GM23248 (cell line): ENCODE measurements at regions not wholly inside any gene's neighbourhood (a gene's known extent, or its start where the extent isn't known, plus 50 kb on each side); places are given as distances from the start of the nearest gene placed in this dataset.

Source experiments
- DNase-seq: peaks from one replicate; pipeline ENCODE4 v3.0.0-alpha.2; 2015
- H2AFZ ChIP-seq: fragments of 200-600 bp; sonication (generic); 2 replicates; pipeline ENCODE4 v1.6.1; 2016; ENCODE audit warnings: antibody characterized with exemption
- H3F3A ChIP-seq: fragments of 200-600 bp; sonication (generic); 2 replicates; pipeline ENCODE4 v1.6.1; 2016; ENCODE audit warnings: mild to moderate bottlenecking, antibody characterized with exemption, mixed run types; ENCODE audit not compliant: insufficient read depth
- H3K27ac ChIP-seq: fragments of 200-600 bp; sonication (generic); 2 replicates; pipeline ENCODE4 v1.5.1; 2016; ENCODE audit warnings: mild to moderate bottlenecking
- H3K27me3 ChIP-seq: fragments of 200-600 bp; sonication (generic); replicated peaks from 2 replicates; pipeline ENCODE4 v1.6.1; 2016; ENCODE audit warnings: mild to moderate bottlenecking; ENCODE audit not compliant: insufficient read depth
- H3K36me3 ChIP-seq: fragments of 200-600 bp; sonication (generic); 2 replicates; pipeline ENCODE4 v1.6.1; 2016; ENCODE audit warnings: low read depth, mild to moderate bottlenecking
- H3K4me1 ChIP-seq: fragments of 200-600 bp; sonication (generic); 2 replicates; pipeline ENCODE4 v1.6.1; 2016; ENCODE audit warnings: mild to moderate bottlenecking; ENCODE audit not compliant: insufficient read depth
- H3K4me2 ChIP-seq: fragments of 200-600 bp; sonication (generic); one replicate; pipeline ENCODE4 v1.6.1; 2016; ENCODE audit warnings: mild to moderate bottlenecking; ENCODE audit not compliant: unreplicated experiment
- H3K4me3 ChIP-seq: fragments of 200-600 bp; sonication (generic); 2 replicates; pipeline ENCODE4 v1.5.1; 2016; ENCODE audit warnings: mild to moderate bottlenecking
- H3K79me2 ChIP-seq: fragments of 200-600 bp; sonication (generic); 2 replicates; pipeline ENCODE4 v1.6.1; 2016; ENCODE audit warnings: mild to moderate bottlenecking; ENCODE audit not compliant: insufficient read depth
- H3K9ac ChIP-seq: fragments of 200-600 bp; sonication (generic); 2 replicates; pipeline ENCODE4 v1.6.1; 2016; ENCODE audit warnings: mild to moderate bottlenecking
- H3K9me2 ChIP-seq: fragments of 200-600 bp; sonication (generic); 2 replicates; pipeline ENCODE4 v1.6.1; 2016; ENCODE audit warnings: mixed run types, mild to moderate bottlenecking, moderate library complexity; ENCODE audit not compliant: insufficient read depth
- H3K9me3 ChIP-seq: fragments of 200-600 bp; sonication (generic); one replicate; pipeline ENCODE4 v1.6.1; 2017; ENCODE audit warnings: low read depth
- H4K20me1 ChIP-seq: fragments of 200-600 bp; sonication (generic); 2 replicates; pipeline ENCODE4 v1.6.0; 2016; ENCODE audit not compliant: insufficient read depth
- EZH2 ChIP-seq: fragments of 200-600 bp; sonication (generic); IDR thresholded peaks from 2 replicates; pipeline ENCODE4 v1.6.1; 2018; ENCODE audit warnings: antibody characterized with exemption, mild to moderate bottlenecking; ENCODE audit not compliant: insufficient read depth, poor library complexity, severe bottlenecking
- EZH2phosphoT487 ChIP-seq: fragments of 200-600 bp; sonication (generic); IDR thresholded peaks from 2 replicates; pipeline ENCODE4 v1.6.1; 2018; ENCODE audit warnings: antibody characterized with exemption, moderate library complexity, mild to moderate bottlenecking, low read depth; ENCODE audit not compliant: insufficient read depth
- WGBS, 2 experiments: methylation state at CpG; one replicate each; pipeline ENCODE4 v1.1.6; 2015 to 2017; ENCODE audit warnings: low lambda C conversion rate in 2 of 2, low coverage in 1 of 2; ENCODE audit errors: missing lambda C conversion rate in 2 of 2; 5-methylcytosine and 5-hydroxymethylcytosine counted together
- in situ Hi-C: fragments of 300-500 bp; cut with MboI; formaldehyde crosslinking; loops from 2 replicates; pipeline ENCODE4 v1.15.0; 2020

- H4K20me1 ChIP-seq, result no peaks in the 10 kb centered on the region
- no peaks in the 10 kb centered on the region for H3K79me2 ChIP-seq
- no peaks in the 10 kb centered on the region for H3K4me1 ChIP-seq
- in situ Hi-C loops, result loop anchor here (25.0 kb wide), 2 partner anchors 687 to 787 kb away; no protein-coding TSS in a partner anchor
- no peaks in the 10 kb centered on the region for H3K36me3 ChIP-seq
- no peaks in the 10 kb centered on the region for H3F3A ChIP-seq
- no peaks in the 10 kb centered on the region for H3K9me2 ChIP-seq
- H3K9me3 ChIP-seq, result no peaks in the 10 kb centered on the region
- no peak overlapping the region for H2AFZ ChIP-seq
- H3K27ac ChIP-seq, result no peak overlapping the region
- H3K4me3 ChIP-seq, result no peak overlapping the region
- no peak overlapping the region for H3K4me2 ChIP-seq
- H3K9ac ChIP-seq, result no peak overlapping the region
- no peak for DNase-seq
- WGBS, 2 experiments, result 58 to 63% methylated on average over 2 of the region's 2 CpGs
- TF ChIP-seq EZH2, result no peak
- TF ChIP-seq EZH2phosphoT487, result no peak
- H3K27me3 ChIP-seq, result peaks cover 28% of the 10 kb centered on the region
These were observed 575.9 kb upstream of the JAG1 start for GRCh38 chr20:11249683-11250082.

GRCh38 chr20:11252447-11252846, 578.6 kb upstream of the JAG1 start:
- Histone ChIP-seq H3K4me3 (no peak overlapping the region), H3K79me2 (no peaks in the 10 kb centered on the region), H3K36me3 (no peaks in the 10 kb centered on the region), H3K27me3 (peaks cover 25% of the 10 kb centered on the region), H3K4me2 (no peak overlapping the region), H2AFZ (no peak overlapping the region), H3K27ac (no peak overlapping the region), H3K4me1 (no peaks in the 10 kb centered on the region), H3F3A (no peaks in the 10 kb centered on the region), H3K9ac (no peak overlapping the region), H3K9me3 (no peaks in the 10 kb centered on the region), H4K20me1 (no peaks in the 10 kb centered on the region), H3K9me2 (no peaks in the 10 kb centered on the region)
- DNase-seq, result no peak
- WGBS, 2 experiments, result 42 to 52% methylated on average over 1 of the region's 1 CpG
- TF ChIP-seq EZH2 (no peak), EZH2phosphoT487 (no peak)
- in situ Hi-C loops, result loop anchor here (25.0 kb wide), 2 partner anchors 690 to 790 kb away; no protein-coding TSS in a partner anchor

GRCh38 chr20:11255455-11255854, 581.7 kb upstream of the JAG1 start:
- no peak for TF ChIP-seq EZH2
- no peak for TF ChIP-seq EZH2phosphoT487
- Histone ChIP-seq H3K4me2 (no peak overlapping the region), H3K27me3 (0 out of 2 replicates have a peak, but pooled peaks cover 5% of the 10 kb centered on the region), H3K9ac (no peak overlapping the region), H3K4me3 (no peak overlapping the region), H3K9me2 (no peaks in the 10 kb centered on the region), H3F3A (0 out of 2 replicates have a peak, but pooled peaks cover under 1% of the 10 kb centered on the region), H4K20me1 (no peaks in the 10 kb centered on the region), H3K27ac (no peak overlapping the region), H2AFZ (no peak overlapping the region), H3K9me3 (no peaks in the 10 kb centered on the region), H3K79me2 (no peaks in the 10 kb centered on the region), H3K36me3 (no peaks in the 10 kb centered on the region), H3K4me1 (no peaks in the 10 kb centered on the region)
- in situ Hi-C loops, result loop anchor here (25.0 kb wide), 2 partner anchors 693 to 793 kb away; no protein-coding TSS in a partner anchor
- 65 to 85% methylated on average over 1 of the region's 1 CpG for WGBS, 2 experiments
- no peak for DNase-seq

DNA sequence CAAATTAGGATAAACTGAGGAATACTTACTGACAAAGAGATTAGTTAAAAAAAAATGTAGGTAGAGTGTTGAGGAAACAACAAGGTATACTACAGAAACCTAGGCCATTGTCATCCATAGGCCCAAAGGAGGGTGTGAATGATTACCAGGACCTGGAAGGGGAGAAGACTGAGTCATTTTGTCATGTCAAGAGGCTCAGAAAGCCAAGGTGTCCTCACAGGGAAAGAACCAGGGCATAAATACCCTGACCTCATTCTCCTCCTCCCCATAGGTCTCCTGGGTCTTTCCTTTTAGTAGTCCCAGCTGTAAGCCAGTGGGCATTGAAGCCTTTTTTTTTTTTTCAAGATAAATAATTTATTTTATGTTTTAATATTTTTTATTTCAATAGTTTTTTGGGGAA, 582.1 kb upstream of the JAG1 start:
- H3K79me2 ChIP-seq, result no peaks in the 10 kb centered on the region
- H3K27me3 ChIP-seq, result 0 out of 2 replicates have a peak, but pooled peaks cover 1% of the 10 kb centered on the region
- no peak overlapping the region for H3K4me2 ChIP-seq
- H3K27ac ChIP-seq, result no peak overlapping the region
- H3K36me3 ChIP-seq, result no peaks in the 10 kb centered on the region
- no peak for DNase-seq
- 0 out of 2 replicates have a peak, but pooled peaks cover under 1% of the 10 kb centered on the region for H3K4me1 ChIP-seq
- TF ChIP-seq EZH2phosphoT487 (no peak), EZH2 (no peak)
- H3K4me3 ChIP-seq, result no peak overlapping the region
- no peaks in the 10 kb centered on the region for H4K20me1 ChIP-seq
- in situ Hi-C loops, result loop anchor here (25.0 kb wide), 2 partner anchors 694 to 794 kb away; no protein-coding TSS in a partner anchor
- no peaks in the 10 kb centered on the region for H3K9me2 ChIP-seq
- H2AFZ ChIP-seq, result no peak overlapping the region
- no peaks in the 10 kb centered on the region for H3K9me3 ChIP-seq
- 0 out of 2 replicates have a peak, but pooled peaks cover 5% of the 10 kb centered on the region for H3F3A ChIP-seq
- H3K9ac ChIP-seq, result no peak overlapping the region

DNA sequence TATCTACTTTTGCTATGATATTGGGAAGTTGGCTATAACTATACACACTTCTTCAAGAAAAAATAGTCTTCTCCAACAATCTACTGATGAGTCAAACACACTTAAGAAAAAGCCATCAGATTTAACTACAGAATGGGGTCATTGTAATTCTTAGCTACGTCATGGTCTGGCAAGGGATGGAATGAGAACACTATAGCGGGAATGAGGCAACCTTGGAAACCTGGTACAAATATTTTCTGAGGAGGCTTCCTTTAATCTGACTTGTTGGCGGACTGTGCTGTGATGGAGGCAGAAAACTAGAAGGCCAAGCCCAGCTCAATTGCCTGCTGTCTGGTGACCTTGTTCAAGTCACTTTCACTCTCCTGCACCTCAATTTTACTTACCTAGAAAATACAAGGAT, 586.8 kb upstream of the JAG1 start:
- H3K4me1 ChIP-seq, result peaks cover 18% of the 10 kb centered on the region
- TF ChIP-seq EZH2phosphoT487 (no peak), EZH2 (no peak)
- no peaks in the 10 kb centered on the region for H3K27me3 ChIP-seq
- no peak overlapping the region for H2AFZ ChIP-seq
- H3K79me2 ChIP-seq, result no peaks in the 10 kb centered on the region
- no peaks in the 10 kb centered on the region for H3K36me3 ChIP-seq
- H3K27ac ChIP-seq, result no peak overlapping the region
- no peak overlapping the region for H3K4me3 ChIP-seq
- H3K9me2 ChIP-seq, result no peaks in the 10 kb centered on the region
- H3K4me2 ChIP-seq, result no peak overlapping the region
- no peaks in the 10 kb centered on the region for H4K20me1 ChIP-seq
- H3K9ac ChIP-seq, result no peak overlapping the region
- 92 to 95% methylated on average over 3 of the region's 3 CpGs for WGBS, 2 experiments
- peak; percentile 24 for DNase-seq
- peaks cover 19% of the 10 kb centered on the region; the same call in 1 of the 2 replicates for H3F3A ChIP-seq
- H3K9me3 ChIP-seq, result no peaks in the 10 kb centered on the region
- in situ Hi-C loops, result loop anchor here (25.0 kb wide), 2 partner anchors 698 to 798 kb away; no protein-coding TSS in a partner anchor
